ENCODE measurements at regions not wholly inside any gene's neighbourhood (a gene's known extent, or its start where the extent isn't known, plus 50 kb on each side); places are given as distances from the start of the nearest gene placed in this dataset.

DNA sequence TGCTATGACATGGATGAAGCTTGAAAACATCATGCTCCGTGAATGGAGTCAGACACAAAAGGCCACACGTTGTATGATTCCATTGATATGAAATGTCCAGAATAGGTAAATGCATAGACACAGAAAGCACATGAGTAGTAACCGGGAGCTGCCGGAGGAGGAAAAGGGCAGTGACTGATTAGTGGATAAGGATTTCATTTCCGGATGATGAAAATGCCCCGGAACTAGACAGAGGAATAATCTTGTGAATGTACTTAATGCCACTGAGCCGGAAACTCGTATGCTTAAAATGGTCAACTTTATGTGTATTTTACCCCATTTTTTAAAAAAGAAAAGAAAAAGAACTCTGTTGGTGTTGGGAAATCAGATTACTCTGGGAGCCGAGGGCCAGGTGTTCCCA is 112.7 kb upstream of the FAM9B start:
- DNase-seq: no peak
- H3K4me1 ChIP-seq: no peaks in the 10 kb centered on the region
- ATAC-seq: no peak
- no peaks in the 10 kb centered on the region for H3K27me3 ChIP-seq
- no peak overlapping the region for H3K4me3 ChIP-seq
- H3K36me3 ChIP-seq: no peaks in the 10 kb centered on the region
- intact Hi-C loops (cut with DNase I): no loop called here
- TF ChIP-seq, protein P1, sequence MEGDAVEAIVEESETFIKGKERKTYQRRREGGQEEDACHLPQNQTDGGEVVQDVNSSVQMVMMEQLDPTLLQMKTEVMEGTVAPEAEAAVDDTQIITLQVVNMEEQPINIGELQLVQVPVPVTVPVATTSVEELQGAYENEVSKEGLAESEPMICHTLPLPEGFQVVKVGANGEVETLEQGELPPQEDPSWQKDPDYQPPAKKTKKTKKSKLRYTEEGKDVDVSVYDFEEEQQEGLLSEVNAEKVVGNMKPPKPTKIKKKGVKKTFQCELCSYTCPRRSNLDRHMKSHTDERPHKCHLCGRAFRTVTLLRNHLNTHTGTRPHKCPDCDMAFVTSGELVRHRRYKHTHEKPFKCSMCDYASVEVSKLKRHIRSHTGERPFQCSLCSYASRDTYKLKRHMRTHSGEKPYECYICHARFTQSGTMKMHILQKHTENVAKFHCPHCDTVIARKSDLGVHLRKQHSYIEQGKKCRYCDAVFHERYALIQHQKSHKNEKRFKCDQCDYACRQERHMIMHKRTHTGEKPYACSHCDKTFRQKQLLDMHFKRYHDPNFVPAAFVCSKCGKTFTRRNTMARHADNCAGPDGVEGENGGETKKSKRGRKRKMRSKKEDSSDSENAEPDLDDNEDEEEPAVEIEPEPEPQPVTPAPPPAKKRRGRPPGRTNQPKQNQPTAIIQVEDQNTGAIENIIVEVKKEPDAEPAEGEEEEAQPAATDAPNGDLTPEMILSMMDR (IDR thresholded peaks at IDR 0.05): no peak
- no peaks in the 10 kb centered on the region for H3K9me3 ChIP-seq
- H3K27ac ChIP-seq: no peak overlapping the region

DNA sequence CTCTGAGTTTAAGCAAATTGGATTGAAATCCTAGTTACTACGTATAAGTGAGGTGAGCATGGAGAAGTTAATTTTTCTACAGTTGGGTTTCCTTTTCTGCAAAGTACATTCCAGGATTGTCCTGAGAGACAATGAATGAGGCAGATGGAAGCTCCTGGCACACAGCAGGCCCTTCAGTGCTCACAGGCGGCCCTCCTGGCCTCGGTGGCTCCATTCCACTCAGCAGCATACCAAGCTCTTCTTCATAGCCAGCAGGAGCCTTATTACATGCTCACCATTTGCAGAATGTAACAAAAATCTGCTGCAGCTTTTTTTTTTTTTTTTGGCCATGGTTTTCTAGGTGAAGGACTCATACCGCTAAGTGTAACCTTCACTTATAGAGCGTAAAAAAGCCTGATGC is 113.2 kb upstream of the FAM9B start:
- TF ChIP-seq, protein P1 (IDR thresholded peaks at IDR 0.05): no peak
- no peaks in the 10 kb centered on the region for H3K36me3 ChIP-seq
- intact Hi-C loops (cut with DNase I): no loop called here

DNA sequence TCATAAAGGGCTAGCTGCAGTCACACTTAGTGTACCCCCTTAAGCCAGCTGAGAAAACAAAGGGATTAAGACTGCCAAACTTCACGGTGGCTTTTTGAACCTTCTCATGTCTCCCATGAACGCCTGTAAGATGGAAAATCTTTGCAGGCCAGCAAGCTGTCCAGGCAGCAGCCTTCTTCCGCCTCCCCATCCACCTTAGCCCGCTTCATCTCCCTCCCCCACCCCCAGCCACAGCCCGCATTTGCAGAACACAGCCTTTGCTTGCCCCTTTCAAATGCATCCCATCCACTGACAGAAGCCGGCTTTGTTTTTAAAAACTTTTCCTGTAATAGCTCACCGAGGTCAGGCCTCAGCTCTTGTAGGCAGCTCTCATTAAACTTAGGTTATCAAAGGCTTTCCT is 113.8 kb upstream of the FAM9B start:
- no peak for ATAC-seq
- no peak for DNase-seq
- H3K36me3 ChIP-seq: no peaks in the 10 kb centered on the region
- no peak overlapping the region for H3K4me3 ChIP-seq
- no peak overlapping the region for H3K27ac ChIP-seq
- intact Hi-C loops (cut with DNase I): no loop called here
- no peaks in the 10 kb centered on the region for H3K4me1 ChIP-seq
- H3K27me3 ChIP-seq: no peaks in the 10 kb centered on the region
- no peaks in the 10 kb centered on the region for H3K9me3 ChIP-seq
- TF ChIP-seq, protein P1 (IDR thresholded peaks at IDR 0.05): no peak

More for the DNA sequence above, 113.2 kb upstream of the FAM9B start:
- ATAC-seq (no peak), DNase-seq (no peak)
- no peak overlapping the region for H3K27ac ChIP-seq
- no peaks in the 10 kb centered on the region for H3K4me1 ChIP-seq
- H3K9me3 ChIP-seq: no peaks in the 10 kb centered on the region
- no peaks in the 10 kb centered on the region for H3K27me3 ChIP-seq
- no peak overlapping the region for H3K4me3 ChIP-seq

DNA sequence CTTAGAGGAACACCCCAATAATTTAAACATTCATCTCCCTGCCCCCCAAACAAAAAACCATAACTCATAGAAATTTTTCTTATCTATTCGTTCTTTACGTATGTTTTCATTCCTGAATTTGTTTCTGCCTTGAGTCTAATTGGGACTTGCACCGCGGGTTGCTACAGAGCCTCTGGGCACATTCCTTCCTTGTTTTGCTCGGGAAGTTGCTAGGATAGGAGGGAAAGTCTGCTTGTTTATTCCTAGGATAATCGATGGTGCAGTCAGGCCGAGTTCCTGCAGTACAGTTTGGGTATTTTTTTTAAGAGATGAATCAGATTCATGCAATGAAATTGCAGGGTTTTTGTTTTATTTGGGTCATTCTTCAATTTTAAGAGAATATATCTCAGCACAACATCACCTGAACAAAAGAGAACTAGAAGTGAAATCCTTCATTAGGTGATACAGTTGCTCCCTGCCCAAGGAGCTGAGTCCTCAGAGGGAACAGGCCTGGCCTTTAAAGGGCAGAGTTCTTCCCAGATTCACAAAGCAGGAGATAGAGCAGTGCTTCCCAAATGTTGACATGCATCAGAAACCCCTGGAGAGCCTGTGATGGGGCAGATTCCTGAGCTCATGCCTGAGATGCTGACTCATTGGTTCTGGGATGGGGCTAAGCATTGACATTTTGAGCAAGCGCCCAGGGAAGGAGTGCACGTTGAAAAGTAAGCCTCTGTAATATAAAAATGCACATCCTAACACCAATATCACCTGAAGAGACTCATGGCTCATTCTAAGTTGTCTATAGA is 114.9 kb upstream of the FAM9B start:
- Histone ChIP-seq H3K36me3 (no peaks in the 10 kb centered on the region), H3K27me3 (no peaks in the 10 kb centered on the region), H3K4me1 (no peaks in the 10 kb centered on the region), H3K4me3 (no peak overlapping the region), H3K9me3 (no peaks in the 10 kb centered on the region), H3K27ac (no peak overlapping the region)
- no peak for DNase-seq
- intact Hi-C loops (cut with DNase I): no loop called here
- TF ChIP-seq, protein P1 (IDR thresholded peaks at IDR 0.05): no peak
- no peak for ATAC-seq

DNA sequence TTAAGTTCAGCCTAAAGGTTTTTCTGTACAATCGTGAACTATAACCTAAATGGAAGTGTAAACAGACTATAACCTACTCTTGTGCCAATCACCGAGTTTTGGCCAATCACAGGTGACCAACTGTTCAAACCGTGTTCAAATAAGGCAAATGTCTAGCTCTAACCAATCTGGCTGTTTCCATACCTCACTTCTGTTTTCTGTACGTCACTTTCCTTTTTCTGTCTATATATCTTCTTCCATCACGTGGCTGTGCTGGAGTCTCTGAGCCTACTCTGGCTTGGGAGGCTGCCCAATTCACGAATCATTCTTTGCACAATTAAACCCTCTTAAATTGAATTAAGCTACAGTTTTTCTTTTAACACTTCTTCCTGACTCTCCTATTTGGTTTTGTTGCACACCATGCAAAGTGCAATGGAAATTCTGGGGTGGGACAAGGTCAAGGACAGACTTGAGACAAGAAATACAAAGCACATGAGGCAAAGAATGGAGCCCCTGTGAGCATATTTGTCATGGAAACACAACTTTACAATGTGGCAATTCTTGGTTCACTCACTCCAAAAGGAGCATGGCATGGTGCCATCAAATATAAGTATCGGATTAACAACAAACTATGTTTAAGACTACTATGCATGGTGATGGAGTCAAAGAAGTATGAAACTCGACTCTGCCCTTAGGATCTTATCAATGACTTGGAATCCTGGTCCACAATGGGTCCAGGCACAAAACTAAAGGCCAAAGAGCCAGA is 115.7 kb upstream of the FAM9B start:
- no peaks in the 10 kb centered on the region for H3K4me1 ChIP-seq
- H3K27ac ChIP-seq: no peak overlapping the region
- no peaks in the 10 kb centered on the region for H3K27me3 ChIP-seq
- intact Hi-C loops (cut with DNase I): no loop called here
- TF ChIP-seq, protein P1 (IDR thresholded peaks at IDR 0.05): no peak
- H3K36me3 ChIP-seq: no peaks in the 10 kb centered on the region
- H3K4me3 ChIP-seq: no peak overlapping the region
- ATAC-seq (no peak), DNase-seq (no peak)
- no peaks in the 10 kb centered on the region for H3K9me3 ChIP-seq
